Mesothelial cell of epicardium (in vitro differentiated cells): ENCODE measurements at regions not wholly inside any gene's neighbourhood (a gene's known extent, or its start where the extent isn't known, plus 50 kb on each side); places are given as distances from the start of the nearest gene placed in this dataset.

Source experiments
- DNase-seq, 2 experiments: peaks; one replicate each; pipeline ENCODE4 v3.0.0; 2021; ENCODE audit warnings: low spot score in 2 of 2; ENCODE audit not compliant: unreplicated experiment in 2 of 2
- H3K27ac Mint-ChIP-seq: 2 replicates; pipeline ENCODE4 v1.8.0; 2021; ENCODE audit warnings: mixed read lengths
- H3K27me3 Mint-ChIP-seq: 2 replicates; pipeline ENCODE4 v1.8.0; 2021; ENCODE audit warnings: low read depth, mixed read lengths
- H3K36me3 Mint-ChIP-seq: 2 replicates; pipeline ENCODE4 v1.8.0; 2021; ENCODE audit warnings: mixed read lengths
- H3K4me1 Mint-ChIP-seq: 2 replicates; pipeline ENCODE4 v1.8.0; 2021; ENCODE audit warnings: mixed read lengths
- H3K4me3 Mint-ChIP-seq: 2 replicates; pipeline ENCODE4 v1.8.0; 2021; ENCODE audit warnings: mild to moderate bottlenecking, moderate library complexity, mixed read lengths
- H3K9me3 Mint-ChIP-seq: 2 replicates; pipeline ENCODE4 v1.8.0; 2021; ENCODE audit warnings: mixed read lengths
- CTCF ChIP-seq: fragments of 200-600 bp; sonication (generic); IDR thresholded peaks from one replicate; pipeline ENCODE4 v1.5.0; 2021; ENCODE audit warnings: antibody characterized with exemption; ENCODE audit not compliant: unreplicated experiment

GRCh38 chr1:81496349-81496748, 304.4 kb upstream of the ADGRL2 start:
- H3K36me3 Mint-ChIP-seq: no peaks in the 10 kb centered on the region
- H3K9me3 Mint-ChIP-seq: no peaks in the 10 kb centered on the region
- no peak for DNase-seq
- H3K27ac Mint-ChIP-seq: no peak overlapping the region
- no peak overlapping the region for H3K4me3 Mint-ChIP-seq
- H3K4me1 Mint-ChIP-seq: peaks cover 22% of the 10 kb centered on the region
- TF ChIP-seq CTCF: no peak
- H3K27me3 Mint-ChIP-seq: peaks cover 2% of the 10 kb centered on the region

DNA sequence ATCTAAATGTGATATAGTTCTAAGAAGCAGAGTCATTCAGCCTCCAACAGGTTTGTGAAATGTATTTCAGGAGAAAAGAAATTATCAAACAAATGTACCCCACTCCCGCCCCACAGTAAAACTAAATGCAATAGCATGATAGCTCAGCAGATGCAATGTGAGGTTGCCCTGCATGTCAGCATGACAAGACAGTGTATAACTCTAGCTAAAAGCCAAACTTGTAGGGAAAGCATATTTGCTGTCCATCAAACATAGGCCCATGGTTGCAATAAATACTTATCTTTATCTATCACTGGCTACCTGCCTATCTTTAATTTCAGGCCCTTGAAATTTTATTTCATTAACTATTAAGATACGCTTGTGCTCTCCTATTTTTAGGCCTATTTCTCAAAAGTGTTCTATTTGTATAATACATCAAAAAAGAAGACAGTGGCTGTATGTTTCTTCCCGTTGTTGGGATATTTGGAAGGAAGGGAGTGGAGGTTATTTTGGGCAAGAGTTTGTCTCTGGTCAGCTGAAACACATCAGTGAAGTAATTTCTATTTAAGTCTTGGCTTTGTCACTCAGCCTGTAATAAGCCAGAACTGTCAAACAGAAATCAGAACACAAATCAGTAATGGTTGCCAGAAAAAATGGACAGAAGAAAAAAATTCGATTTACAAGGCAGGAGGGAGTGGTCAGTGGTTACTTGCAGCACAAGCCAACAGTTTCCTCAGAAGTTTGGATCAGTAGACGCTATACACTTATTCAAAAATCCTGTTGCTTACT, 307.4 kb upstream of the ADGRL2 start:
- no peak for TF ChIP-seq CTCF
- peaks cover 10% of the 10 kb centered on the region for H3K4me1 Mint-ChIP-seq
- H3K9me3 Mint-ChIP-seq: peaks cover 16% of the 10 kb centered on the region
- H3K27ac Mint-ChIP-seq: no peak overlapping the region
- peaks cover 8% of the 10 kb centered on the region for H3K36me3 Mint-ChIP-seq
- no peak for DNase-seq
- peaks cover 2% of the 10 kb centered on the region for H3K27me3 Mint-ChIP-seq
- H3K4me3 Mint-ChIP-seq: no peak overlapping the region

DNA sequence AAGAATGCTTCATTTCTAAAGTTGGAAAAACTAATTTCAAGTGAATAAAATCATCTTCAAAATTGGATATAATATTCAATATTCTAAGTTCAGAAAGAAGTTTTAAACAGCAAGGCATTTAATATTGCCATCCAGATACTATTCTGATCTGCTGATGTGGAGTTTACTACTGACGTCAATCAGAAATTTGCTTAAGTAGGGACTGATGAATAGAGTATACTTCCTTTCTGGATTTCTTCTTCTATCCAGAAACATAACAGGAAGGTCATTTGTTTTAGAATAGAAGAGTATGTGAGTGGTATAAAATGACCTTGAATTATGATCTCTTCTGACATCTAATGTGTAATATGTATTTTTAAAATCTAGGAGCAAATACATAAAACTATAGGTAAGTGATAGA, 308.1 kb upstream of the ADGRL2 start:
- Mint-ChIP-seq H3K27ac (no peak overlapping the region), H3K4me3 (no peak overlapping the region), H3K36me3 (peaks cover 8% of the 10 kb centered on the region), H3K27me3 (peaks cover 2% of the 10 kb centered on the region), H3K4me1 (peaks cover 5% of the 10 kb centered on the region), H3K9me3 (peaks cover 16% of the 10 kb centered on the region)
- no peak for DNase-seq
- no peak for TF ChIP-seq CTCF

GRCh38 chr1:81490614-81491013, 310.1 kb upstream of the ADGRL2 start:
- Mint-ChIP-seq H3K9me3 (peaks cover 20% of the 10 kb centered on the region), H3K4me3 (no peak overlapping the region), H3K36me3 (peaks cover 8% of the 10 kb centered on the region), H3K27ac (no peak overlapping the region), H3K4me1 (no peaks in the 10 kb centered on the region), H3K27me3 (peaks cover 2% of the 10 kb centered on the region)
- DNase-seq: no peak
- TF ChIP-seq CTCF: no peak

DNA sequence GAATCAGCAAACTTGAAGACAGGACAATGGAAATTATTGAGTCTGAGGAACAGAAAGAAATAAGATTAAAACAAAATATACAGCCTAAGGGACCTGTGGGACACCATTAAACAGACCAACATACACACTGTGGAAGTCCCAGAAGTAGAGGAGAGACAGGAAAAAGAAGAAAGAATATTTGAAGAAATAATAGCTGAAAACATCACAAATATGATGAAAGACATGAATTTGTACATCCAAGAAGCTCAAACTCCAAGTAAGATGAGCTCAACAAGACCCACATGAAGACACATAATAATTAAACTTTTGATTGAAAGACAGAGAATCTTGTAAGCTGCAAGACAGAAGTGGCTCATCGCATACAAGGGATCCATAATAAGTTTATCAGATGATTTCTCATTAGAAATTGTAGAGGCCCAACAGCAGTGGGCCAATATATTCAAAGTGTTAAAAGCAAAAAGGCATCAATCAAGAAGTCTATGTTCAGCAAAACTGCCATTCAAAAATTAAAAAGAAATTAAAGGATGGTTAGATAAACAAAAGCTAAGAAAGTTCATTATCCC, 311.3 kb upstream of the ADGRL2 start:
- Mint-ChIP-seq H3K4me3 (no peak overlapping the region), H3K9me3 (peaks cover 20% of the 10 kb centered on the region)

More for the DNA sequence above, 311.3 kb upstream of the ADGRL2 start:
- no peak overlapping the region for H3K27ac Mint-ChIP-seq
- no peak for TF ChIP-seq CTCF
- DNase-seq: no peak
- no peaks in the 10 kb centered on the region for H3K4me1 Mint-ChIP-seq
- peaks cover 8% of the 10 kb centered on the region for H3K36me3 Mint-ChIP-seq
- no peaks in the 10 kb centered on the region for H3K27me3 Mint-ChIP-seq
